ENCODE measurements at regions not wholly inside any gene's neighbourhood (a gene's known extent, or its start where the extent isn't known, plus 50 kb on each side); places are given as distances from the start of the nearest gene placed in this dataset.

DNA sequence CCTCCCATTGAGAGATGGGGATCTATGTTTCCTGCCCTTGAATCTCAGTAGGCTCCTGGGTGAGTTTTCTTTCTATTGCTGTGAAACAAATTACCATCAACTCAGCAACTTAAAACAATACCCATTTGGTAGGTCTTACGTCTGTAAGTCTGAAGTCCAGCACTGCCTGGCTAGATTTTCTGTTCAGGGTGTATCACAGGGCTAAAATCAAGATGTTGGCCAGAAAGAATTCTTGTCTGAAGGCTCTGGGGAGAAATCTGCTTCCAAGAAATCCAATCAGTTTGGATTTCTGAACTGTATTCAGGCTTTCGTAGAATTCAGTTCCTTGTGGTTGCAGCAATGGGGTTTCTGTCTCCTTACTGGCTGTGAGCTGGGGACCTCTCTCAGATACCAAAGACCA, 99.6 kb upstream of the SLC24A3 start:
- H3K4me3 ChIP-seq: no peak overlapping the region
- TF ChIP-seq POLR2A (IDR thresholded peaks at IDR 0.05): no peak
- no peak for TF ChIP-seq EP300 (IDR thresholded peaks at IDR 0.05)
- TF ChIP-seq POLR2AphosphoS5 (IDR thresholded peaks at IDR 0.05): no peak
- TF ChIP-seq, protein P1, sequence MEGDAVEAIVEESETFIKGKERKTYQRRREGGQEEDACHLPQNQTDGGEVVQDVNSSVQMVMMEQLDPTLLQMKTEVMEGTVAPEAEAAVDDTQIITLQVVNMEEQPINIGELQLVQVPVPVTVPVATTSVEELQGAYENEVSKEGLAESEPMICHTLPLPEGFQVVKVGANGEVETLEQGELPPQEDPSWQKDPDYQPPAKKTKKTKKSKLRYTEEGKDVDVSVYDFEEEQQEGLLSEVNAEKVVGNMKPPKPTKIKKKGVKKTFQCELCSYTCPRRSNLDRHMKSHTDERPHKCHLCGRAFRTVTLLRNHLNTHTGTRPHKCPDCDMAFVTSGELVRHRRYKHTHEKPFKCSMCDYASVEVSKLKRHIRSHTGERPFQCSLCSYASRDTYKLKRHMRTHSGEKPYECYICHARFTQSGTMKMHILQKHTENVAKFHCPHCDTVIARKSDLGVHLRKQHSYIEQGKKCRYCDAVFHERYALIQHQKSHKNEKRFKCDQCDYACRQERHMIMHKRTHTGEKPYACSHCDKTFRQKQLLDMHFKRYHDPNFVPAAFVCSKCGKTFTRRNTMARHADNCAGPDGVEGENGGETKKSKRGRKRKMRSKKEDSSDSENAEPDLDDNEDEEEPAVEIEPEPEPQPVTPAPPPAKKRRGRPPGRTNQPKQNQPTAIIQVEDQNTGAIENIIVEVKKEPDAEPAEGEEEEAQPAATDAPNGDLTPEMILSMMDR (IDR thresholded peaks at IDR 0.05): no peak
- 67% methylated on average over 2 of the region's 2 CpGs for WGBS
- no peaks in the 10 kb centered on the region for H3K4me1 ChIP-seq
- DNase-seq (ENCODE audit: low spot score in 2 of 2): no peak
- no peak overlapping the region for H3K27ac ChIP-seq
- no peaks in the 10 kb centered on the region for H3K9me3 ChIP-seq
- no peaks in the 10 kb centered on the region for H3K27me3 ChIP-seq
- H3K36me3 ChIP-seq: no peaks in the 10 kb centered on the region

DNA sequence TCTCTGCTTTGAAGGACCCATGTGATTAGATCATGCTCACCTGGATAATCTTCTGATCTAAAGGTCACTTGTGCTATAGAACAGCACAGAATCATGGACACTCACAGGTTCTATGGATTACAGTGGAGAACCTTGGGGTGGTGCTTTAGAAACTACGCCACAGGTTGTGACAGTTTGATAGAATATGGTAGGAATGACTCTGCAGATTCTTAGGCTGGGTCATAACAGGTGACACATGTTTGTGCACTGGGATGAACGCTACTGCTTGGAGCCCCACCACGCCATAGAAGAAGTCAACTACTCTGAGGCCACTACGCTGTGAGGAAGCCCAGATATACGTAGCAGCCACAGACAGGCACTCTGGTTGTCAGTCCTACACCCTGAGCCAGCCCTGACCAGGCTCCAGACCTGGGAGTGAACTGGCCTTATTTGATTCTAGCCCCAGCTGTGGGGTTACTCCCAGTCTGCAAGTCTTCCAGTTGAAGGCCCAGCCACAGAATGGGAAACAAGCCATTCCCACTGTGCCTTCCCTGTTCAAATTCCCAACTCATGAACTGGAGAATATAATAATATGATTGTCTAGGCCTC, 99.0 kb upstream of the SLC24A3 start:
- no peaks in the 10 kb centered on the region for H3K4me1 ChIP-seq
- no peak overlapping the region for H3K27ac ChIP-seq
- H3K9me3 ChIP-seq: no peaks in the 10 kb centered on the region
- TF ChIP-seq POLR2A (IDR thresholded peaks at IDR 0.05) (no peak), EP300 (IDR thresholded peaks at IDR 0.05) (no peak)
- H3K36me3 ChIP-seq: no peaks in the 10 kb centered on the region
- no peak for DNase-seq (ENCODE audit: low spot score in 2 of 2)
- no peak overlapping the region for H3K4me3 ChIP-seq
- H3K27me3 ChIP-seq: no peaks in the 10 kb centered on the region
- WGBS: 89% methylated on average over 5 of the region's 5 CpGs

DNA sequence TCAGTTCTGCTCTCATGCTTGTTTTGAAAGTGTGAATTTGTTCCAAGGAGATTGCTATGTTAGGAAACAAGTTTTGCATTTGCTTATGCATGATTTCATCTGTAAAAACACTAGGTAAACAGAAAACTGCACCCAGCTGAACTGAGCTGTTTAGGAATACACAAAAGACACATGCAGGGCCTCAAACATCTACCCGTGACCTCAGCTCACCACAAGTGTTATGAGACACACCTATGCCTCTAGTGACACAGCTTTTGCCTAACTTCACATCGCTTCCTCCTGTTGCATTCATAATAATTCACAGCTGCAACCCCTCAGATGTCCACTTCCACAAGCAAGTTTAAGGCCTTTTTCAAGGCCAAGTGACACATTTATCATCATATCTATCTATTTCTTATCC, 98.0 kb upstream of the SLC24A3 start:
- no peaks in the 10 kb centered on the region for H3K9me3 ChIP-seq
- H3K4me3 ChIP-seq: no peak overlapping the region
- H3K4me1 ChIP-seq: no peaks in the 10 kb centered on the region
- TF ChIP-seq POLR2A (IDR thresholded peaks at IDR 0.05) (no peak), EP300 (IDR thresholded peaks at IDR 0.05) (no peak), POLR2AphosphoS5 (IDR thresholded peaks at IDR 0.05) (no peak)
- TF ChIP-seq, protein P1 (IDR thresholded peaks at IDR 0.05): no peak
- H3K36me3 ChIP-seq: no peaks in the 10 kb centered on the region
- no peak for DNase-seq (ENCODE audit: low spot score in 2 of 2)
- WGBS: 62% methylated on average over 2 of the region's 2 CpGs
- H3K27me3 ChIP-seq: no peaks in the 10 kb centered on the region
- no peak overlapping the region for H3K27ac ChIP-seq

DNA sequence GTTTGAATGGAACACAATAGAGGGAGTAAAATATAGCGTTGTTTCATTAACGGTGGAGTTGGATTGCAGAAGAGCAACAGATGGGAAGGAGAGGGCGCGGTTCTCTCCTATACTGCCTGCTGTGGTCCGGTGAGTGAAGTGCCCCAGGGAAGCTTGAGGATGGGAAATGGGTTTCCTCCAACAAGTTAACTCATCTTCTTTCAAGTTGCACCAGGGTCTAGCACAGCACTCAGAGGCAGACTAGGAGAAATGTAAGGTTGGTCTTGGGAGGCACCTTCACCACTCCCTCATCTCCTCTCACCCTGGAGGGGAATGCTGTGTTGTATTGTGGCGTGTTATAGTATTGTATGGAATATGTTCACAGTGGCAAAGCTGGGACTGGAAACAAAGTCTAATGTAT, 96.9 kb upstream of the SLC24A3 start:
- no peak overlapping the region for H3K27ac ChIP-seq
- TF ChIP-seq, protein P1 (IDR thresholded peaks at IDR 0.05): no peak
- TF ChIP-seq POLR2AphosphoS5 (IDR thresholded peaks at IDR 0.05): no peak
- TF ChIP-seq EP300 (IDR thresholded peaks at IDR 0.05): no peak
- no peak for TF ChIP-seq POLR2A (IDR thresholded peaks at IDR 0.05)
- no peak for DNase-seq (ENCODE audit: low spot score in 2 of 2)
- no peaks in the 10 kb centered on the region for H3K36me3 ChIP-seq
- no peaks in the 10 kb centered on the region for H3K9me3 ChIP-seq
- no peak overlapping the region for H3K4me3 ChIP-seq
- 81% methylated on average over 6 of the region's 6 CpGs for WGBS
- H3K27me3 ChIP-seq: no peaks in the 10 kb centered on the region
- no peaks in the 10 kb centered on the region for H3K4me1 ChIP-seq

DNA sequence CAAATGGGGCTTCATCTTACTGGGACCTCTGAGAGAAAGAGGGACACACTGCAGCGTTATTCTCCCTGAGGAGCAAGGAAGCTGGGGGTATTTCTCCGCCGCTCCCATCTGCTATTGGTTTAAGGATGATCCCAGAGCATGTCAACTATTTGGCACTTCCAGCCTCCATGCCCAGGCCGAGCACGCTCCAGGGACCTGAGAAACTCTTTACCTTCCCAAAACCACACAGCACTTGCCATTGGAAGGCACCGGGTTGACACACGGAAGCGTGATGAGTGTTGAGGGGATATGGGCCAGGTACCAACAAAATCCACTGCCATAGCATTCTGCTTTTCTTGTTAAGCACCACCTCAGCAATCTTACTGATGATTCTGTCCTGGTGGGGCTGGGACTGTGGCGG, 92.4 kb upstream of the SLC24A3 start:
- no peaks in the 10 kb centered on the region for H3K27me3 ChIP-seq
- no peak for TF ChIP-seq POLR2AphosphoS5 (IDR thresholded peaks at IDR 0.05)
- TF ChIP-seq EP300 (IDR thresholded peaks at IDR 0.05): no peak
- TF ChIP-seq, protein P1 (IDR thresholded peaks at IDR 0.05): no peak
- no peak overlapping the region for H3K27ac ChIP-seq
- H3K4me3 ChIP-seq: no peak overlapping the region
- no peak for DNase-seq (ENCODE audit: low spot score in 2 of 2)
- H3K9me3 ChIP-seq: no peaks in the 10 kb centered on the region
- 83% methylated on average over 9 of the region's 9 CpGs for WGBS
- peaks cover 10% of the 10 kb centered on the region for H3K4me1 ChIP-seq
- no peaks in the 10 kb centered on the region for H3K36me3 ChIP-seq

DNA sequence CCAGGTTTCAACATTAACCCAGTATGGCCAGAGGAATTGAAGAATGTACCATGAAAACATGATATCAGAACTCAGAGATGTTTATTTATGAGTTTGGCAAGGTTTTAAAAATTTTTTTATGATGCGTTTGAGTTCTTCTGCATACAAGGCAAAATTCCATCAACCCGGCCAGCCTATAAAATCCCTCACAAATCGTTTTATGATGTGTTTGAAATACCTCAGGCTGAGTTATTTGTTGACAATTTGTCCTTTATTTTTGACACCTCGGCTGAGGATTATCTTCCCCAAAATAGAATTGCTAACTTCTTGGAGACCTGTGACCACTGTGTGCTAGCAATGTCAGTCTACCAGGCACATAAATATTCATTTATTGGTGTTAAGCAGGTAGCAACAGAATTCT, 91.9 kb upstream of the SLC24A3 start:
- Histone ChIP-seq H3K27ac (no peak overlapping the region), H3K9me3 (no peaks in the 10 kb centered on the region), H3K4me3 (no peak overlapping the region), H3K27me3 (no peaks in the 10 kb centered on the region), H3K36me3 (no peaks in the 10 kb centered on the region), H3K4me1 (peaks cover 10% of the 10 kb centered on the region)
- WGBS: 29% methylated on average over 4 of the region's 4 CpGs
- DNase-seq (ENCODE audit: low spot score in 2 of 2): no peak
- TF ChIP-seq EP300 (IDR thresholded peaks at IDR 0.05): no peak
- no peak for TF ChIP-seq POLR2A (IDR thresholded peaks at IDR 0.05)
- TF ChIP-seq POLR2AphosphoS5 (IDR thresholded peaks at IDR 0.05): no peak
- TF ChIP-seq, protein P1 (IDR thresholded peaks at IDR 0.05): no peak
